Hepatocyte (in vitro differentiated cells): ENCODE measurements at regions not wholly inside any gene's neighbourhood (a gene's known extent, or its start where the extent isn't known, plus 50 kb on each side); places are given as distances from the start of the nearest gene placed in this dataset.

Source experiments
- CTCF ChIP-seq: fragments of 200-600 bp; sonication (generic); IDR thresholded peaks from 2 replicates; pipeline ENCODE4 v1.5.1; 2016; ENCODE audit warnings: antibody characterized with exemption, mild to moderate bottlenecking; ENCODE audit not compliant: poor library complexity
- EZH2 ChIP-seq: fragments of 200-600 bp; sonication (generic); IDR thresholded peaks from 2 replicates; pipeline ENCODE4 v1.6.1; 2016; ENCODE audit warnings: antibody characterized with exemption, mild to moderate bottlenecking, borderline replicate concordance
- EZH2phosphoT487 ChIP-seq: fragments of 200-600 bp; sonication (generic); IDR thresholded peaks from one replicate; pipeline ENCODE4 v1.6.1; 2018; ENCODE audit warnings: antibody characterized with exemption, mild to moderate bottlenecking, low read depth, moderate library complexity; ENCODE audit not compliant: unreplicated experiment, severe bottlenecking

- TF ChIP-seq CTCF (no peak), EZH2 (no peak), EZH2phosphoT487 (no peak)
Measured at GRCh38 chr3:182308328-182308727, 485.0 kb upstream of the ATP11B start.
